GM12873 (cell line): ENCODE measurements at regions not wholly inside any gene's neighbourhood (a gene's known extent, or its start where the extent isn't known, plus 50 kb on each side); places are given as distances from the start of the nearest gene placed in this dataset.

Experiments
- CTCF ChIP-seq: IDR thresholded peaks from 2 replicates; pipeline ENCODE4 v1.5.1; 2012; ENCODE audit warnings: low read depth, mild to moderate bottlenecking, moderate library complexity, low read length, control low read depth; ENCODE audit not compliant: insufficient read depth; ENCODE audit errors: missing control alignments

- peak; percentile 82 for TF ChIP-seq CTCF
Observed at GRCh38 chr5:155616779-155617392, 603.3 kb downstream of the KIF4B start.

GRCh38 chr5:155619688-155620087 is 606.1 kb downstream of the KIF4B start:
- no peak for TF ChIP-seq CTCF

GRCh38 chr5:155620821-155621410 is 607.4 kb downstream of the KIF4B start:
- no peak for TF ChIP-seq CTCF

- TF ChIP-seq CTCF, result no peak
Observed at GRCh38 chr5:155624597-155625241, 611.2 kb downstream of the KIF4B start.

DNA sequence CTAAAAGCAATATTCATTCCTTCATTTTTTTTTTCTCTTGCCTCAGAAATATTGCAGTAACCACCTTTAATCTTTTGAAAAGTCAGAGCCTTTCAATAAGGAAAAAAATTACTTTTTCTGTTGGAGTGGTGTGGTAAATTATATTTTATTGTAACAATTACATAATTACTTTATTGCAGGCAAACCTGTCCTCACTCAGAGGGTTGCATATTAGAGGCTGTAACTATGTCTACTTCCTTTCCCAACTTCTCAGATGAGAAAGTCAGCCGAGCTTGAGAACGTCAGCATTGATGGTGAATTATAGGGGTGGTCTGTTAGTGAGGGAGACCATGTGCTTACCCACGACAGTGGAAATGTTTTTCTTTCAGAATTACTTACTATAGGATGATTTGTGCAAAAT is 611.8 kb downstream of the KIF4B start:
- no peak for TF ChIP-seq CTCF

- no peak for TF ChIP-seq CTCF
Observed at GRCh38 chr5:155625897-155626543, 612.5 kb downstream of the KIF4B start.

GRCh38 chr5:155626592-155626991 is 613.0 kb downstream of the KIF4B start:
- no peak for TF ChIP-seq CTCF
